GM21381 (cell line): ENCODE measurements at regions not wholly inside any gene's neighbourhood (a gene's known extent, or its start where the extent isn't known, plus 50 kb on each side); places are given as distances from the start of the nearest gene placed in this dataset.

ENCODE experiments used
- ATAC-seq: cut with Tn5 transposase; IDR thresholded peaks from one replicate; pipeline ENCODE4 v1.9.1; 2021; ENCODE audit warnings: mild to moderate bottlenecking, moderate library complexity; ENCODE audit not compliant: unreplicated experiment

- ATAC-seq, result no peak
Measured at GRCh38 chr18:76203552-76203951, 291.5 kb downstream of the ZNF516 start.

GRCh38 chr18:76202322-76202721 is 292.7 kb downstream of the ZNF516 start:
- no peak for ATAC-seq

GRCh38 chr18:76195601-76196000 is 299.4 kb downstream of the ZNF516 start:
- no peak for ATAC-seq

- ATAC-seq, result no peak
Measured at GRCh38 chr18:76188097-76188496, 306.9 kb downstream of the ZNF516 start.

GRCh38 chr18:76179257-76179656 is 315.8 kb downstream of the ZNF516 start:
- ATAC-seq, result no peak

GRCh38 chr18:76177160-76177559 is 317.9 kb downstream of the ZNF516 start:
- no peak for ATAC-seq

GRCh38 chr18:76174451-76174850 is 320.6 kb downstream of the ZNF516 start:
- no peak for ATAC-seq

GRCh38 chr18:76169733-76170132 is 325.3 kb downstream of the ZNF516 start:
- no peak for ATAC-seq

GRCh38 chr18:76167845-76168621 is 327.0 kb downstream of the ZNF516 start:
- no peak for ATAC-seq

GRCh38 chr18:76167410-76167809 is 327.6 kb downstream of the ZNF516 start:
- ATAC-seq, result no peak

GRCh38 chr18:76162886-76163285 is 332.2 kb downstream of the ZNF516 start:
- ATAC-seq, result no peak

GRCh38 chr18:76161983-76162382 is 333.1 kb downstream of the ZNF516 start:
- no peak for ATAC-seq

GRCh38 chr18:76153691-76154090 is 341.4 kb downstream of the ZNF516 start:
- no peak for ATAC-seq

- ATAC-seq, result no peak
Measured at GRCh38 chr18:76149734-76150133, 345.3 kb downstream of the ZNF516 start.

- no peak for ATAC-seq
Measured at GRCh38 chr18:76149284-76149683, 345.8 kb downstream of the ZNF516 start.

- ATAC-seq, result no peak
Measured at GRCh38 chr18:76145521-76146376, 349.3 kb downstream of the ZNF516 start.

- ATAC-seq, result no peak
Measured at GRCh38 chr18:76144844-76145243, 350.2 kb downstream of the ZNF516 start.

- no peak for ATAC-seq
Measured at GRCh38 chr18:76142611-76143010, 352.4 kb downstream of the ZNF516 start.

- no peak for ATAC-seq
Measured at GRCh38 chr18:76139844-76140243, 355.2 kb downstream of the ZNF516 start.

- no peak for ATAC-seq
Measured at GRCh38 chr18:76137216-76137615, 357.8 kb downstream of the ZNF516 start.

- no peak for ATAC-seq
Measured at GRCh38 chr18:76136701-76137100, 358.3 kb downstream of the ZNF516 start.

GRCh38 chr18:76134628-76135027 is 360.4 kb downstream of the ZNF516 start:
- ATAC-seq, result no peak
